ENCODE measurements at regions not wholly inside any gene's neighbourhood (a gene's known extent, or its start where the extent isn't known, plus 50 kb on each side); places are given as distances from the start of the nearest gene placed in this dataset.

- TF ChIP-seq CTCF (conservative IDR thresholded peaks at IDR 0.05; ENCODE audit: low read length), result no peak
- no peak for TF ChIP-seq EZH2phosphoT487 (IDR thresholded peaks at IDR 0.05; ENCODE audit: borderline replicate concordance)
These were observed 200.3 kb upstream of the B3GAT1 start for GRCh38 chr11:134612140-134613030.

All from Loucy (cell line).